HCT116 (cell line): ENCODE measurements at regions not wholly inside any gene's neighbourhood (a gene's known extent, or its start where the extent isn't known, plus 50 kb on each side); places are given as distances from the start of the nearest gene placed in this dataset.

Experiments used
- ATAC-seq: fragments of 200-7000 bp; cut with Tn5 transposase; 2 replicates; pipeline ENCODE4 v1.9.1; 2020; ENCODE audit warnings: mild to moderate bottlenecking, moderate library complexity
- BruUV-seq: library from RNA; stranded (reverse); fragments of 400-500 nt; replicated peaks from 2 replicates; lab custom pipeline; 2021; lab: Mats Ljungman, UMichigan
- CTCF ChIA-PET: fragments of 300-600 bp; sonication (Branson Sonifier 250); formaldehyde crosslinking; loops from one replicate; lab custom pipeline; 2021; ENCODE audit warnings: antibody characterized with exemption; lab: Charles Lee
- POLR2A ChIA-PET: fragments of 300-600, 350-600 bp; sonication (Branson Sonifier 250); formaldehyde crosslinking; loops from one replicate; lab custom pipeline; 2021; ENCODE audit warnings: antibody characterized with exemption; lab: Charles Lee
- RAD21 ChIA-PET, 2 experiments: fragments of 300-600 bp; sonication (Branson Sonifier 250); formaldehyde crosslinking; loops; one replicate each; lab custom pipeline; 2023; ENCODE audit warnings: low total read pairs in 2 of 2; ENCODE audit not compliant: uncharacterized antibody in 2 of 2, unreplicated experiment in 2 of 2, low non-redundant PET in 1 of 2; lab: Charles Lee
- DNase-seq: peaks from one replicate; pipeline ENCODE4 v3.0.0-alpha.2; 2010; ENCODE audit warnings: low read depth, low spot score
- H2AFZ ChIP-seq: fragments of 200-600 bp; shearing (Covaris generic), sonication (generic); 2 replicates; pipeline ENCODE4 v1.6.1; 2017; ENCODE audit warnings: low read depth, mixed run types, mixed read lengths, antibody characterized with exemption, low read length; ENCODE audit not compliant: poor library complexity, severe bottlenecking
- H3K27ac ChIP-seq: 2 replicates; pipeline ENCODE4 v1.5.1; 2012; ENCODE audit warnings: low read depth, low read length
- H3K27me3 ChIP-seq: fragments of 200-600 bp; sonication (generic); 2 replicates; pipeline ENCODE4 v1.6.1; 2016; ENCODE audit warnings: mixed run types, low read length, mixed read lengths; ENCODE audit not compliant: insufficient read depth
- H3K36me3 ChIP-seq, 2 experiments: fragments of 200-500 bp in 1 of 2; fragments of 200-600 bp in 1 of 2; sonication (Bioruptor generic) in 1 of 2; sonication (generic) in 1 of 2; 2 replicates each; pipeline versions ENCODE4 v1.5.1 to v1.6.1; 2014 to 2016; ENCODE audit warnings: low read length in 2 of 2, inconsistent platforms in 1 of 2, mixed read lengths in 1 of 2, mixed run types in 1 of 2; ENCODE audit not compliant: insufficient read depth in 2 of 2, control insufficient read depth in 1 of 2
- H3K4me1 ChIP-seq, 2 experiments: fragments of 200-600 bp in 1 of 2; sonication (generic) in 1 of 2; 2 replicates each; pipeline versions ENCODE4 v1.5.1 to v1.6.1; 2012 to 2017; ENCODE audit warnings: low read length in 2 of 2, inconsistent platforms in 1 of 2, mild to moderate bottlenecking in 1 of 2, mixed read lengths in 1 of 2, mixed run types in 1 of 2, moderate library complexity in 1 of 2; ENCODE audit not compliant: insufficient read depth in 2 of 2, control insufficient read depth in 1 of 2
- H3K4me2 ChIP-seq: fragments of 200-600 bp; sonication (generic); 2 replicates; pipeline ENCODE4 v1.6.1; 2017; ENCODE audit warnings: mixed run types, low read length, mixed read lengths
- H3K4me3 ChIP-seq, 2 experiments: fragments of 200-600 bp in 1 of 2; sonication (generic) in 1 of 2; replicated peaks in 1 of 2; 2 replicates each; pipeline ENCODE4 v1.5.1; 2011 to 2016; ENCODE audit warnings: low read length in 2 of 2, control low read depth in 1 of 2, low read depth in 1 of 2, mild to moderate bottlenecking in 1 of 2, mixed read lengths in 1 of 2, mixed run types in 1 of 2
- H3K79me2 ChIP-seq: fragments of 200-600 bp; sonication (generic); 2 replicates; pipeline ENCODE4 v1.6.1; 2017; ENCODE audit warnings: mild to moderate bottlenecking, mixed run types, low read length, moderate library complexity, mixed read lengths; ENCODE audit not compliant: insufficient read depth
- H3K9ac ChIP-seq: fragments of 200-600 bp; sonication (generic); 2 replicates; pipeline ENCODE4 v1.6.1; 2016; ENCODE audit warnings: low read length, mixed read lengths
- H3K9me2 ChIP-seq: fragments of 200-600 bp; sonication (generic), shearing (Covaris generic); 2 replicates; pipeline ENCODE4 v1.6.1; 2017; ENCODE audit warnings: mixed run types, mild to moderate bottlenecking, moderate library complexity; ENCODE audit not compliant: insufficient read depth
- H3K9me3 ChIP-seq, 2 experiments: fragments of 200-500 bp in 1 of 2; fragments of 200-600 bp in 1 of 2; sonication (Bioruptor generic) in 1 of 2; sonication (generic) in 1 of 2; 2 replicates each; pipeline ENCODE4 v1.6.1; 2014 to 2017; ENCODE audit warnings: low read length in 2 of 2, mixed read lengths in 2 of 2, inconsistent platforms in 1 of 2, low read depth in 1 of 2, mild to moderate bottlenecking in 1 of 2, mixed run types in 1 of 2, moderate library complexity in 1 of 2; ENCODE audit not compliant: control insufficient read depth in 1 of 2, insufficient read depth in 1 of 2
- H4K20me1 ChIP-seq: fragments of 200-600 bp; sonication (generic), shearing (Covaris generic); 2 replicates; pipeline ENCODE4 v1.6.1; 2017; ENCODE audit warnings: mixed run types, mild to moderate bottlenecking, moderate library complexity; ENCODE audit not compliant: insufficient read depth
- CBX3 ChIP-seq: IDR thresholded peaks from 2 replicates; pipeline ENCODE4 v1.6.1; 2012; ENCODE audit warnings: low read depth
- CEBPB ChIP-seq: IDR thresholded peaks from 2 replicates; pipeline ENCODE4 v1.6.1; 2012; ENCODE audit warnings: low read depth
- CTCF ChIP-seq, 3 experiments: fragments of 200-600 bp in 1 of 3; sonication (generic) in 1 of 3; IDR thresholded peaks in 2 of 3; conservative IDR thresholded peaks in 1 of 3; 2 replicates each; pipeline ENCODE4 v1.5.1; 2012 to 2017; ENCODE audit warnings: low read depth in 2 of 3, low read length in 2 of 3, antibody characterized with exemption in 1 of 3, borderline replicate concordance in 1 of 3, control low read depth in 1 of 3, mild to moderate bottlenecking in 1 of 3, mixed read lengths in 1 of 3, mixed run types in 1 of 3, moderate library complexity in 1 of 3; ENCODE audit not compliant: insufficient read depth in 1 of 3
- EGR1 ChIP-seq: IDR thresholded peaks from 2 replicates; pipeline ENCODE4 v1.6.1; 2012; ENCODE audit warnings: low read depth
- EZH2phosphoT487 ChIP-seq: fragments of 200-600 bp; IDR thresholded peaks from 2 replicates; pipeline ENCODE4 v1.6.1; 2018; ENCODE audit warnings: antibody characterized with exemption, borderline replicate concordance
- FOSL1 ChIP-seq: IDR thresholded peaks from 2 replicates; pipeline ENCODE4 v1.6.1; 2012; ENCODE audit warnings: low read depth
- JUND ChIP-seq: IDR thresholded peaks from 2 replicates; pipeline ENCODE4 v1.6.1; 2012
- POLR2A ChIP-seq: IDR thresholded peaks from 2 replicates; pipeline ENCODE4 v1.7.0; 2011; ENCODE audit warnings: borderline replicate concordance; ENCODE audit not compliant: insufficient read depth, insufficient read length; ENCODE audit errors: extremely low read depth
- REST ChIP-seq: IDR thresholded peaks from 2 replicates; pipeline ENCODE4 v1.6.1; 2012; ENCODE audit warnings: low read depth
- SIN3A ChIP-seq: IDR thresholded peaks from 2 replicates; pipeline ENCODE4 v1.6.1; 2012; ENCODE audit warnings: low read depth
- SP1 ChIP-seq: IDR thresholded peaks from 2 replicates; pipeline ENCODE4 v1.6.1; 2012; ENCODE audit warnings: low read depth
- SRF ChIP-seq: IDR thresholded peaks from 2 replicates; pipeline ENCODE4 v1.6.1; 2012; ENCODE audit warnings: low read depth
- TCF7L2 ChIP-seq: IDR thresholded peaks from 2 replicates; pipeline ENCODE4 v1.7.0; 2011; ENCODE audit warnings: borderline replicate concordance, inconsistent platforms; ENCODE audit not compliant: insufficient read depth, insufficient read length; ENCODE audit errors: extremely low read depth
- ZNF274 ChIP-seq: fragments of 200-500 bp; sonication (Bioruptor generic); IDR thresholded peaks from 2 replicates; pipeline ENCODE4 v1.6.1; 2014; ENCODE audit warnings: mild to moderate bottlenecking, low read depth, low read length, inconsistent platforms
- intact Hi-C: fragments of 100-400 bp; cut with micrococcal nuclease; formaldehyde crosslinking; loops from 2 replicates; pipeline ENCODE4 v1.10.0; 2022

GRCh38 chr6:168718821-168719475 lies 278.0 kb downstream of the SMOC2 start:
- Histone ChIP-seq H3K9me2 (no peaks in the 10 kb centered on the region), H2AFZ (no peak overlapping the region), H3K9ac (no peak overlapping the region), H3K79me2 (no peaks in the 10 kb centered on the region), H3K4me2 (no peak overlapping the region), H3K4me1 (peaks cover 0 to 2% of the 10 kb centered on the region in 2 experiments; a peak in 1 of 4 replicates), H3K4me3 (no peak overlapping the region), H3K9me3 (no peaks in the 10 kb centered on the region), H3K27me3 (no peaks in the 10 kb centered on the region), H3K27ac (no peak overlapping the region), H3K36me3 (no peaks in the 10 kb centered on the region), H4K20me1 (no peaks in the 10 kb centered on the region)
- no peak for TF ChIP-seq CEBPB
- no peak for TF ChIP-seq CBX3
- TF ChIP-seq TCF7L2, result no peak
- TF ChIP-seq JUND, result no peak
- no peak for TF ChIP-seq POLR2A
- no peak for TF ChIP-seq SP1
- TF ChIP-seq REST, result no peak
- no peak for TF ChIP-seq SIN3A
- TF ChIP-seq EZH2phosphoT487, result no peak
- TF ChIP-seq ZNF274, result no peak
- TF ChIP-seq SRF, result no peak
- no peak for TF ChIP-seq CTCF (IDR thresholded peaks at IDR 0.05 in 2 of 3, conservative IDR thresholded peaks at IDR 0.05 in 1 of 3; ENCODE audit: borderline replicate concordance in 1 of 3, insufficient read depth in 1 of 3, low read depth in 2 of 3, low read length in 2 of 3)
- TF ChIP-seq FOSL1, result no peak
- TF ChIP-seq EGR1, result no peak
- DNase-seq (no peak), ATAC-seq (no peak)
- no TSS peak for BruUV-seq
- RAD21 ChIA-PET, result no interaction called here
- CTCF ChIA-PET, result no interaction called here
- POLR2A ChIA-PET, result no interaction called here
- intact Hi-C loops, result no loop called here
